Pancreas (tissue), 10 donors: ENCODE measurements at regions not wholly inside any gene's neighbourhood (a gene's known extent, or its start where the extent isn't known, plus 50 kb on each side); places are given as distances from the start of the nearest gene placed in this dataset.

Source experiments
- ATAC-seq, 4 donors: fragments of 200-7000 bp; cut with Tn5 transposase; one replicate each; pipeline versions ENCODE4 v1.8.0 to v1.9.1; 2020; ENCODE audit warnings: mild to moderate bottlenecking in 4 of 4, moderate library complexity in 4 of 4
- DNase-seq, 6 donors: peaks; one replicate each; pipeline ENCODE4 v3.0.0-alpha.2; 2020
- FAIRE-seq: peaks from 2 replicates; lab custom pipeline; 2012; peaks lifted over from hg19 to GRCh38; lab: Jason Lieb, UNC
- H3K27ac ChIP-seq, 4 donors: fragments of 200-600 bp; sonication (generic); 1 replicate in 3 of 4; 2 replicates in 1 of 4; pipeline versions ENCODE4 v1.5.0 to v1.8.0; 2020
- H3K27me3 ChIP-seq, 4 donors: fragments of 200-600 bp; one replicate each; pipeline ENCODE4 v1.8.0; 2021
- H3K36me3 ChIP-seq, 3 donors: fragments of 200-600 bp; sonication (generic) in 1 of 3; one replicate each; pipeline versions ENCODE4 v1.5.0 to v1.8.0; 2020 to 2021
- H3K4me1 ChIP-seq, 3 donors: fragments of 200-600 bp; one replicate each; pipeline ENCODE4 v1.8.0; 2021
- H3K4me3 ChIP-seq, 4 donors: fragments of 200-600 bp; sonication (generic) in 2 of 4; one replicate each; pipeline versions ENCODE4 v1.5.0 to v1.8.0; 2020 to 2021
- H3K9me3 ChIP-seq, 4 donors: fragments of 200-600 bp; one replicate each; pipeline ENCODE4 v1.8.0; 2021
- WGBS, 2 donors: extraction: QIAGEN DNeasy Blood & Tissue Kit; methylation state at CpG; one replicate each; pipeline ENCODE4 v1.1.7; 2013; 5-methylcytosine and 5-hydroxymethylcytosine counted together
- intact Hi-C, 3 donors: fragments of 100-400 bp; cut with DNase I; formaldehyde crosslinking; loops; one replicate each; pipeline versions ENCODE4 v1.11.1 to v1.14.2; 2022
- TF ChIP-seq, protein P1 (sequence below), 4 donors: fragments of 200-600 bp; sonication (generic) in 3 of 4; IDR thresholded peaks; one replicate each; pipeline versions ENCODE4 v1.5.0 to v1.8.0; 2021; ENCODE audit warnings: antibody characterized with exemption in 4 of 4
- donor health status: healthy with polysubstance abuse.
- donor health status: DM: no; HTN: no; CAD: no; lungs with moderate emphysema.
- donor health status: DM: no; HTN: no; CAD: no.
- donor health status: control.
- donor health status: control.
- donor health status: Bipolar disorder and iron deficiency.
- donor health status: DM: yes; HTN: yes; CAD: no.
- donor health status: DM: no; HTN: no; CAD: no.
- donor health status: DM: no; HTN: no; CAD: no.
- donor health status: DM: yes; HTN: yes; CAD: no.

DNA sequence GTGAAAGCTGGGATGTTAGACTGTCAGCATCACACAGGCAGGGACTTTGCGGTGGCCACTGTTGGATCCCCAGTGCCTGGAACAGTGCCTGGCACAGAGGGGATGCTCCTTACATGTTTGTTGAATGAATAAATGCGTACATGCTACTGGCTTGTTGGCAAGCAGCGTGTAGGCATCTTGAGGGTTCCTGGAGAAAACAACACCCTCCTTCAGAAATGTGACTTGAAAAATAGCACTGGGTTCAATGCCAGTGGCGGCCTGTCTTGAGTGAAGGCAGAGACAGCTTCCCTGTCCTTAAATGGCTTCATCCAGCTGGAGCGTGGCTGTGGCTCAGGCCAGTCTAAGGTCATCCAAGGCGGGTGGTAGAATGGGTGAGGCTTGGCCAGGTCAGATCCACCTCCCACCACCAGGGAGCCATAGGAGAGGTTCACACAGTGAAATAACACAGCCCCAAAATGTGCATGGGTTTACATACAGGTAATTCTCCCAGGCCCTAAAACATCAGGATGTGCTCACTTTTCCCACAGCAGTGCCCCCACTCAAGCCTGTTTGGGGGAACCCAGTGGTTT is 171.4 kb downstream of the PHETA1 start:
- Histone ChIP-seq H3K36me3 (no peaks in the 10 kb centered on the region), H3K27me3 (no peaks in the 10 kb centered on the region), H3K4me3 (no peak overlapping the region), H3K4me1 (no peaks in the 10 kb centered on the region), H3K27ac (no peak overlapping the region), H3K9me3 (no peaks in the 10 kb centered on the region)
- FAIRE-seq: no peak
- intact Hi-C loops: no loop called here
- TF ChIP-seq, protein P1, sequence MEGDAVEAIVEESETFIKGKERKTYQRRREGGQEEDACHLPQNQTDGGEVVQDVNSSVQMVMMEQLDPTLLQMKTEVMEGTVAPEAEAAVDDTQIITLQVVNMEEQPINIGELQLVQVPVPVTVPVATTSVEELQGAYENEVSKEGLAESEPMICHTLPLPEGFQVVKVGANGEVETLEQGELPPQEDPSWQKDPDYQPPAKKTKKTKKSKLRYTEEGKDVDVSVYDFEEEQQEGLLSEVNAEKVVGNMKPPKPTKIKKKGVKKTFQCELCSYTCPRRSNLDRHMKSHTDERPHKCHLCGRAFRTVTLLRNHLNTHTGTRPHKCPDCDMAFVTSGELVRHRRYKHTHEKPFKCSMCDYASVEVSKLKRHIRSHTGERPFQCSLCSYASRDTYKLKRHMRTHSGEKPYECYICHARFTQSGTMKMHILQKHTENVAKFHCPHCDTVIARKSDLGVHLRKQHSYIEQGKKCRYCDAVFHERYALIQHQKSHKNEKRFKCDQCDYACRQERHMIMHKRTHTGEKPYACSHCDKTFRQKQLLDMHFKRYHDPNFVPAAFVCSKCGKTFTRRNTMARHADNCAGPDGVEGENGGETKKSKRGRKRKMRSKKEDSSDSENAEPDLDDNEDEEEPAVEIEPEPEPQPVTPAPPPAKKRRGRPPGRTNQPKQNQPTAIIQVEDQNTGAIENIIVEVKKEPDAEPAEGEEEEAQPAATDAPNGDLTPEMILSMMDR (IDR thresholded peaks at IDR 0.05): no peak
- DNase-seq: no peak
- 78 to 85% methylated on average over 6 of the region's 6 CpGs for WGBS, 2 donors
- ATAC-seq: no peak

DNA sequence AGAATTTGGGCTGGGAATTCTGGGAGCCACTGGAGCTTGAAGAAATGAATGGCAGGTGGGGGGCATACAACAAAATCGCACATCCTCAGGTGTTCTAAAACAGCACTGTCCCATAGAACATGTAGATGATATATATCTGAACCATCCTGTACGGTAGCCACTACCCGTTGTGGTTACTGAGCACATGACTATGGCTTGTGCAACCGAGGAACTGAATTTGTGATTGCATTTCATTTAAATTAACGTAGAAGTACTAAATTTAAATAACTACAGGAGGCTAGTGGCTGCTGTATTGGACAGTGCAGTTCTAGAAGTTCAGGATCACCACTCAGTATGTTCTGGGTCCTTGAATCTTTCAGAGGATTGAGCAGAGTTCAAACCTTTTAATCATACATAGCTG is 172.4 kb downstream of the PHETA1 start:
- Histone ChIP-seq H3K9me3 (no peaks in the 10 kb centered on the region), H3K27ac (no peak overlapping the region), H3K4me3 (no peak overlapping the region), H3K27me3 (no peaks in the 10 kb centered on the region), H3K4me1 (no peaks in the 10 kb centered on the region), H3K36me3 (no peaks in the 10 kb centered on the region)
- 73 to 79% methylated on average over 5 of the region's 5 CpGs for WGBS, 2 donors
- no peak for DNase-seq
- no peak for ATAC-seq
- FAIRE-seq: no peak
- TF ChIP-seq, protein P1 (IDR thresholded peaks at IDR 0.05): no peak
- intact Hi-C loops: no loop called here

DNA sequence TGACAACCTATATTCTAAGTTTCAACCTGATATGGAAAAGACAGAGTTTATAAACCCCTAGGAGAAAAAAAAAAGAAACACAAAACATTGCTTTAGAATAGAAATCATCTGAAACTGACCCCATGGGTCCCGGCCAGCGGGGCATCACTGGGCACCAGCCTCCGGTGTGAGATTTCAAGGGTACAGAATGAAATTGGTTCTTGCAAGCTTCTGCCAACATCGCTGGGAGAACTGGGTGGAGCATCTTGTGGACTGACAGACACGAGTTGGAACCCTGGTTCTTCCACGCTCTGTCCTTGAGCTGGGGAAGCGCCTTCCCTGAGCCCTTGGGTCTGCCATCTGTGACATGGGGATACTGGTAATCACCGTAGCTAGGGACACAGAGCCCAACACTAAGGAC is 173.6 kb downstream of the PHETA1 start:
- ATAC-seq: no peak

DNA sequence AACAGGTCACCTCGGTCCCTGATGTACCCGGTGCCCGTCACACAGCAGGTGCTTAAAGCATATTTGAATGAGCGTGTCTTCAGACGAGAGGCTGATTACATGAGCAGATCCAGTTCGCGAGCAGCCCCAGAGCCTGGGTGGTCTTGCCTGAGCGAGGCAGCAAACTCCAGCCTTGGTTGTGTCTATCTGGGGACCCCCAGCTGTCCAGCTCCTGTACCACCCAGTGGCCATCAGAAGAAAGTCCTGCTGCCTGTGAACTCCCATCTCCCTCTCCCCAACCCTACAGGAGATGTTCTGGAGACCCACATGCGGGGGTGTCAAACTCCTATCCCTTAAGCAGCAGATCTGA is 174.2 kb downstream of the PHETA1 start:
- DNase-seq (no peak), FAIRE-seq (no peak), ATAC-seq (no peak)
- intact Hi-C loops: no loop called here
- Histone ChIP-seq H3K4me3 (no peak overlapping the region), H3K4me1 (no peaks in the 10 kb centered on the region), H3K27me3 (no peaks in the 10 kb centered on the region), H3K27ac (no peak overlapping the region), H3K36me3 (no peaks in the 10 kb centered on the region), H3K9me3 (no peaks in the 10 kb centered on the region)
- TF ChIP-seq, protein P1 (IDR thresholded peaks at IDR 0.05): no peak
- WGBS, 2 donors: 66 to 68% methylated on average over 9 of the region's 9 CpGs

More for the DNA sequence above, 173.6 kb downstream of the PHETA1 start:
- Histone ChIP-seq H3K27ac (no peak overlapping the region), H3K4me3 (no peak overlapping the region), H3K36me3 (no peaks in the 10 kb centered on the region), H3K4me1 (no peaks in the 10 kb centered on the region), H3K27me3 (no peaks in the 10 kb centered on the region), H3K9me3 (no peaks in the 10 kb centered on the region)
- FAIRE-seq (no peak), DNase-seq (no peak)
- WGBS, 2 donors: 69 to 71% methylated on average over 8 of the region's 8 CpGs
- intact Hi-C loops: no loop called here
- TF ChIP-seq, protein P1 (IDR thresholded peaks at IDR 0.05): no peak

DNA sequence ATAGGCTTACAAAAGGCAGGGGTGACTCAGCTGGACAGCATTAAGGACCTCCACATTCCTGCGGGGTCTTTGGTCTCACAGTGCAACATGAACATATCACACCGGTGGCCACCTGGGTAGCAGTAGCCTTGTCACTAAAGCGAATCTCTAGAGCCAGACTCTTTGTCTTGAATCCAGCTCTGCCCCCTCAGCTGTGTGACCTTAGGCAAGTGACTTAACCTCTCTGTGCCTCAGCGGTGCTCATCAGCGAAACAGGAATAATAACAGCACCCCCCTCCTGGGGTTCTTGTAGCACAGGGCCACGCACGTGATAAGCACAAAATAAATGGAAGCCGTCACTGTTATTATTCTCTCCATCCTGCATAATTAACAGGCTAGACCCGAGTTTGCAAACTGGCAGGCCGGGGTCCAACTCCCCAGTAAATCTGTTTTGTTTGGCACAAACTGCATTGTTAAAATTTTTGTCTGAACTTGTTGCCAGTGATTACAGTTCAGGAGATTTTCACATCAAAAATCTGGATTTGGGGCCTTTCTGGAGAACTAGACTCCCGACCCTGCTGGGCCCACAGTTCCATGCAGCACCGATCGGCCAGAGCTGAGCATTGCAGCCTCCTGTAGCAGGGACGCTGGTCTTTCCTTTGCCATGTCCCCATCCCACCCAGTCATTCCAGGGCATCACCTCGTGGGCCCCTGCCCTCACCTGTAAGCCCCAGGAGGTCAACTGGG is 174.8 kb downstream of the PHETA1 start:
- Histone ChIP-seq H3K27me3 (no peaks in the 10 kb centered on the region), H3K4me3 (no peak overlapping the region), H3K27ac (no peak overlapping the region), H3K4me1 (no peaks in the 10 kb centered on the region), H3K36me3 (no peaks in the 10 kb centered on the region), H3K9me3 (no peaks in the 10 kb centered on the region)
- intact Hi-C loops: no loop called here
- TF ChIP-seq, protein P1 (IDR thresholded peaks at IDR 0.05): no peak
- no peak for FAIRE-seq
- DNase-seq: no peak
- ATAC-seq: no peak
- WGBS, 2 donors: 65 to 71% methylated on average over 15 of the region's 15 CpGs
